Activated naive CD4-positive, alpha-beta T cell treated with anti-CD3 and anti-CD28 coated beads, Interleukin-2, amount 50 U/mL, for 24 hours (primary cell): ENCODE measurements at regions not wholly inside any gene's neighbourhood (a gene's known extent, or its start where the extent isn't known, plus 50 kb on each side); places are given as distances from the start of the nearest gene placed in this dataset.
A peak's percentile ranks its signal among the peaks of the same experiment; 100 is the strongest.
"Not testable (repeated sequence)": the region's sequence is repeated elsewhere in the genome, so short reads cannot be mapped to it uniquely, and the experiment has no call there.

Experiments used
- H3K27ac Mint-ChIP-seq: one replicate; pipeline ENCODE4 v1.8.0; 2021; ENCODE audit warnings: mild to moderate bottlenecking, mixed read lengths
- H3K27me3 Mint-ChIP-seq: one replicate; pipeline ENCODE4 v1.8.0; 2021; ENCODE audit warnings: mixed read lengths
- H3K36me3 Mint-ChIP-seq: one replicate; pipeline ENCODE4 v1.8.0; 2021; ENCODE audit warnings: mixed read lengths
- H3K4me1 Mint-ChIP-seq: one replicate; pipeline ENCODE4 v1.8.0; 2021; ENCODE audit warnings: mixed read lengths
- H3K4me3 Mint-ChIP-seq: one replicate; pipeline ENCODE4 v1.8.0; 2021; ENCODE audit warnings: mild to moderate bottlenecking, mixed read lengths
- H3K9me3 Mint-ChIP-seq: one replicate; pipeline ENCODE4 v1.8.0; 2021; ENCODE audit warnings: mixed read lengths

DNA sequence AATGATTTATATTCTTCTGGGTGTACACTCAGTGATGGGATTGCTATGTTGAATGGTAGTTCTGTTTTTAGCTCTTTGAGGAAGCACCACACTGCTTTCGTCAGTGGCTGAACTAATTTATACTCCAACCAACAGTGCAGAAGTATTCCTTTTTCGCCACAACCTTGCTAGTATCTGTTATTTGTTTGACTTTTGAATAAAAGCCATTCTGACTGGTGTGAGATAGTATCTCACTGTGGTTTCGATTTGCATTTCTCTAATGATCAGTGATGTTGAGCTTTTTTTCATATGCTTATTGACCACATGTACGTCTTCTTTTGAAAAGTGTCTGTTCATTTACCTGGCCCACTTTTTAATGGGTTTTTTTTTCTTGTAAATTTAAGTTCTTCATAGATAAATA is 583.8 kb upstream of the ARID1B start:
- Mint-ChIP-seq H3K27ac (no peak overlapping the region), H3K27me3 (no peaks in the 10 kb centered on the region), H3K4me1 (peaks cover 43% of the 10 kb centered on the region), H3K9me3 (no peaks in the 10 kb centered on the region), H3K4me3 (no peak overlapping the region), H3K36me3 (peaks cover 6% of the 10 kb centered on the region)

DNA sequence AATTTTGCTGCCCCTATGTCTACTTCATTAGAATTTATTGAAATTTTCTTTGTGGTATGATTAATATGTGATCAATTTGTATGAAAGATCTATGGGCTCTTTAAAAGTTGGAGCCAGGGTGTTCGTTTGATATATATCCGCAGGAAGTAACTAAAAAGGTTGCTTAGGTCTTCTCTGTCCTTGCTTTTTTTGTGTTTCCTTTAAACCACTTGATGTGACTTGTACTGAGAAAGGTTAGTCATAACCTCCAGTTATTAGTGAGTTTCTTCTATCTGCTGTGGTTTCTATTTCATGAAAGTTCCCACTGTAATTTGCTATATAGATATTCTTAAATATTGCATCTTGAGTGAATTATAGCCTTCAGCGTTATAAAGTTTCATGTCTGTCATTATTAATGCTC is 585.3 kb upstream of the ARID1B start:
- no peaks in the 10 kb centered on the region for H3K9me3 Mint-ChIP-seq
- H3K4me3 Mint-ChIP-seq = peak overlapping the region; percentile 16
- H3K27me3 Mint-ChIP-seq = no peaks in the 10 kb centered on the region
- H3K36me3 Mint-ChIP-seq = peaks cover 6% of the 10 kb centered on the region
- peaks cover 31% of the 10 kb centered on the region for H3K4me1 Mint-ChIP-seq
- H3K27ac Mint-ChIP-seq = peak overlapping the region; percentile 79

DNA sequence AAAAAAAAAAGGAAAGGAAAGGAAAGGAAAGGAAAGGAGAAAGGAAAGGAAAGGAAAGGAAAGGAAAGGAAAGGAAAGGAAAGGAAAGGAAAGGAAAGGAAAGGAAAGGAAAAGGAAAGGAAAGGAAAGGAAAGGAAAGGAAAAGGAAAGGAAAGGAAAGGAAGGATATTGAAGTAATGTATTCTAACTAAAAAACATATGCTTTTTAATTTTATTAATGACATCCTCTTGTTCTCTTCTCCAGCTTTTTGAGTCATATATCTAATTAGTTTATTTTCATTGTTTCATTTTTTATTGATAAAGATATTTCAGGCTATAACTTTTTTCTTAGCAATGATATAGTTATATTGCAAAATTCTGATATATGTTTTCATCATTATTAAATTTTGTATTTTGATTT is 585.8 kb upstream of the ARID1B start:
- not testable (repeated sequence) for H3K4me3 Mint-ChIP-seq, H3K9me3 Mint-ChIP-seq, H3K27me3 Mint-ChIP-seq, H3K36me3 Mint-ChIP-seq
- Mint-ChIP-seq H3K4me1 (peaks cover 27% of the 10 kb centered on the region), H3K27ac (peak overlapping the region; percentile 51)

DNA sequence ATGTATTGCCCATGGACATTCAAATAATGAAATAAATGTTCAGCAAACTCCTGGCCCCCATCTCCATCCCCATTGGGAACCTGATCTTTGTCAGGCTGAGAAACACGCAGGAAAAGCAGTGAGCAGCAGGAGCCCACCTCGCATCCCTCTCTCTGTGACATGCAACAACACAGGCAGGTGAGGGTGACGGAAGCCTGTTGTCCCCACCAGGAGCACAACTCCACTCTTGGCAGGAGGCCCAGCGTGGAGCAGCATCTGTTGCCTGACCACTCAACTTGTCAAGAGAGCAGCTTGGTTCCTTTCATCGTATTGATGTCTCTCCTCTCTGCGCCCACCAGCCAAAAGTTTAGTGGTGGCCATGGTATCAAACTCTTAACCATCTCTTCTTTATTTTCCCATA is 586.9 kb upstream of the ARID1B start:
- peaks cover 27% of the 10 kb centered on the region for H3K4me1 Mint-ChIP-seq
- no peaks in the 10 kb centered on the region for H3K9me3 Mint-ChIP-seq
- no peak overlapping the region for H3K27ac Mint-ChIP-seq
- H3K36me3 Mint-ChIP-seq = peaks cover 6% of the 10 kb centered on the region
- no peaks in the 10 kb centered on the region for H3K27me3 Mint-ChIP-seq
- no peak overlapping the region for H3K4me3 Mint-ChIP-seq

DNA sequence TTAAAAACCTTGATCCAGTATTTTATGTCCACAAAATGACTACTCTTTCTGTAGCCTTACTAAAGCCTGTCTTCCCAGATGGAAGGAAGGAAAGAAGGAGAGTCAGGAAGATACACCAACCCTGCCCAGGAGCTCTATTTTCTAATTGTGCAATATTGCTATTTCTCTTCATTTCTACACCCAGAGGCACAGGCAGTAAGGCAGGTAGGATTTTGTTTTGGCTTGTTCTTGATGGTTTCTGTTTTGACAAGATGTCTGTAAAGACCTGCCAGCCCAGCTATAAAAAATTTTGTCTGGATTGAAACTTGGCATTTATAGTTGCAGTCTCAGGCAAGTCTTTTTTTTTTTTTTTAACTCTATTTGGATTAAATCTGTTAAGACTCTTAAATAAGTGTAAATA is 587.5 kb upstream of the ARID1B start:
- H3K27ac Mint-ChIP-seq = no peak overlapping the region
- H3K36me3 Mint-ChIP-seq = peaks cover 6% of the 10 kb centered on the region
- H3K27me3 Mint-ChIP-seq = no peaks in the 10 kb centered on the region
- peaks cover 32% of the 10 kb centered on the region for H3K4me1 Mint-ChIP-seq
- H3K4me3 Mint-ChIP-seq = no peak overlapping the region
- no peaks in the 10 kb centered on the region for H3K9me3 Mint-ChIP-seq

DNA sequence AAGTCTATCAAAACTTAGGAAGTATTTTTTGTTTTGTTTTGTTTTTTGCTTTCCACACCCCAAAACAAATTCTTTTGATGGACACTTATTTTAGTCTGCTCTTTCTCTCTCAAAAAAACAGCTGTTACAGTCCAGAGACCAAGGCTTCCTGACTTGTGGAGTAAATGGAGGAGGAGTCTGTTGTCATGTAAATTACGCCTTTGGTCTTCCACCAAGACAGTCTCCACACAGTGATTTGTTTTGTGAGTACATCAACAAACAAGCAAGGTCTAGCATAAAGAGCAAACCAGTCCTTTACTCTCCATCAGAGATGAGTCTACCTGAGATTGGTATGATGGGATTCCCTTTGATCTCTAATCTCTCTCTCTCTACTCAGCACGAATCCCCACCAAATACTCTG is 588.0 kb upstream of the ARID1B start:
- Mint-ChIP-seq H3K27me3 (no peaks in the 10 kb centered on the region), H3K36me3 (peaks cover 6% of the 10 kb centered on the region), H3K9me3 (no peaks in the 10 kb centered on the region), H3K4me3 (no peak overlapping the region), H3K27ac (no peak overlapping the region), H3K4me1 (peaks cover 37% of the 10 kb centered on the region)

DNA sequence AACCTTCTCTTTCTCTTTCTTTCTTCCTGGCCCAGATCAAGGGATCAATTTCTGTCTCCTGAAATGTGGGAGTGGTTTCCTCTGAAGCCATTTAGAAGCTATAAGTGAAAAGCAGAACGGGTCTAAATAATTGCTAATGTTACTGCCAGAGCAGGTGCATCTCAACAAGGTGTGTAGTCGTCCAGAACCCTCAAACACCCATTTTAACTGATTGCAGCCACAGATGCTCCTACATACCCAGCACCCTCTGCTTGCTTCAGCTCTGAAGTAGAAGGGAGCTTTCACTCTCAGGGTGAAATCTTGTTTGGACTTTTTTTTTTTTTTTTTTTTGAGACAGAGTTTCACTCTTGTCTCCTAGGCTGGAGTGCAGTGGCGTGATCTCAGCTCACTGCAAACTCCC is 592.1 kb upstream of the ARID1B start:
- Mint-ChIP-seq H3K27ac (peak overlapping the region; percentile 33), H3K9me3 (no peaks in the 10 kb centered on the region), H3K36me3 (no peaks in the 10 kb centered on the region), H3K4me1 (peaks cover 42% of the 10 kb centered on the region), H3K27me3 (no peaks in the 10 kb centered on the region), H3K4me3 (no peak overlapping the region)

DNA sequence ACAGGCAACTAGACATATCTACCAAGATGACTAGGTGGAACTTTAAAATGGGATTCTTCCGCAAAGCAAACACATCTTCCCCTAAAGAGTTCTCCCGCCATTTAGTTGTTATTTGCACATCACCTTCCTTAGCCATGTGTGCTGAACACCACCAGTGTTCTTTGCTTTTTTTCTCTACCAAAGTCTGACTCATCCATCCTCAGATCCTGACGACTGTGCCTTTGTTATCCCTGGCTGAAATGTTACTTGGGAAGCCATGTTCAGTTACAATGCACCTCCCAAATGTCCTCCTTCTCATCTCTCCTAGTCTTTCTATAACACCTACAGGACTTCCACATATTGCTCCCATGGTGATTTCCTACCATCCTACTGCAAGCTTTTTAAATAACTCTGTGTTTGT is 593.5 kb upstream of the ARID1B start:
- no peak overlapping the region for H3K4me3 Mint-ChIP-seq
- no peaks in the 10 kb centered on the region for H3K36me3 Mint-ChIP-seq
- H3K27me3 Mint-ChIP-seq = no peaks in the 10 kb centered on the region
- no peak overlapping the region for H3K27ac Mint-ChIP-seq
- H3K4me1 Mint-ChIP-seq = peaks cover 34% of the 10 kb centered on the region
- no peaks in the 10 kb centered on the region for H3K9me3 Mint-ChIP-seq

DNA sequence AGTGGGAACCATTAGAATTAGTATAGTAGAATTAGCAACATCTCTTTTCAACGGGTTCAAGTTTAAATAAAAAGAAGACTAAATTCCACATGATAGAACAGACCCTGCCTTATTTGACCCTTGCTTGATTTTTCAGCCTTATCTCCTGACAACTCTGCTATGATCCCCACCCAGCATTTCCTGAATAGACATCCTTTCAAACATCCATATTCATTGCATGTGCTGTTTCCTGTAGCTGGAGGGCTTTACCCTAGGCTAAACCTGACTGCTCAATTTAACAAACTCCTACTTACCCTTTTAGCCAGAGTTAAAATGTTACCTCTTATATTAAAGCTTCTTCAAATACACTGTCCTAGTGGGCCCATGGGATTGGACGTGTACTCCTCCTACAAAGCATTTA is 594.8 kb upstream of the ARID1B start:
- no peak overlapping the region for H3K27ac Mint-ChIP-seq
- H3K4me1 Mint-ChIP-seq = peaks cover 30% of the 10 kb centered on the region
- no peak overlapping the region for H3K4me3 Mint-ChIP-seq
- H3K27me3 Mint-ChIP-seq = no peaks in the 10 kb centered on the region
- H3K36me3 Mint-ChIP-seq = no peaks in the 10 kb centered on the region
- no peaks in the 10 kb centered on the region for H3K9me3 Mint-ChIP-seq

DNA sequence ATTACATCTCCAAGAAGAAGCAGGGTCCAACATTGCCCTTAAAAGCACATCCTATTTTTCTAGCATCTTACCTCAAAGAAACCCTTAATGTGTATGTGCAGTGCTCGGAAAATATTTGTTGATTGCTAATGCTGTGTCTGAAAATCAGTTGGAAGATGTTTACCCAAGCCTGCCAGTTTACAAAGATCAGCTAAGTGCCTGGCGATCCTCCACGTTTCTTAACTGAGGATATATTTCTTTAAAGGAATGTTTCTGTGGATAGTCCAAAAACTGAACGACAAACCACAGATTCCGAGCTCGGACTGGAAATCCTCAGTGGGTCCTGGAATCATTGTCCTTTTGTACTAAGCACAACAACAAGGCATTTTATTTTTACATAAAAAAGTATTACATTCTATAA is 595.7 kb upstream of the ARID1B start:
- Mint-ChIP-seq H3K4me3 (no peak overlapping the region), H3K36me3 (no peaks in the 10 kb centered on the region), H3K27me3 (no peaks in the 10 kb centered on the region), H3K4me1 (peaks cover 30% of the 10 kb centered on the region), H3K9me3 (no peaks in the 10 kb centered on the region), H3K27ac (no peak overlapping the region)

DNA sequence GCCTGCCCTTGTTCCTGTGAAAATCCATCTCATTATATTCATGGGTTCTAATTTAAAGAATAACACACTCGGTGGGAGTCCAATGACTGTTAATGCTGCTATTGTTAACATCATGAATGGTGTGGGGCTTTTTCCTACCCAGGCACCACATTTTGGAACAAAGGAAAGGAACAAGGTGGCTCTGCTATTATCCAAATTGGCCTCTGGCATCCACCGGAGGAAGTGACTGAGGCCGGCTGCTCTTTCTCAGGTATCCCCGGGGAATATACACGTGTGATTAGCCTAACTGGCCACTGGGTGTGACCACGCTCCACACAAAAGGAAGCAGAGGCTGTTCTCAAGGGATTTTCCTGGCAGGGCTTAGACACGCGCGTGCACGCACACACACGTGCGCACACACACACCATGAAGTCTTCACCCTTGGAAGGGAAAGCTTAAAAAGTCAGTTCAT is 601.2 kb upstream of the ARID1B start:
- no peak overlapping the region for H3K27ac Mint-ChIP-seq
- no peaks in the 10 kb centered on the region for H3K9me3 Mint-ChIP-seq
- no peak overlapping the region for H3K4me3 Mint-ChIP-seq
- no peaks in the 10 kb centered on the region for H3K36me3 Mint-ChIP-seq
- H3K27me3 Mint-ChIP-seq = no peaks in the 10 kb centered on the region
- H3K4me1 Mint-ChIP-seq = peaks cover 12% of the 10 kb centered on the region

DNA sequence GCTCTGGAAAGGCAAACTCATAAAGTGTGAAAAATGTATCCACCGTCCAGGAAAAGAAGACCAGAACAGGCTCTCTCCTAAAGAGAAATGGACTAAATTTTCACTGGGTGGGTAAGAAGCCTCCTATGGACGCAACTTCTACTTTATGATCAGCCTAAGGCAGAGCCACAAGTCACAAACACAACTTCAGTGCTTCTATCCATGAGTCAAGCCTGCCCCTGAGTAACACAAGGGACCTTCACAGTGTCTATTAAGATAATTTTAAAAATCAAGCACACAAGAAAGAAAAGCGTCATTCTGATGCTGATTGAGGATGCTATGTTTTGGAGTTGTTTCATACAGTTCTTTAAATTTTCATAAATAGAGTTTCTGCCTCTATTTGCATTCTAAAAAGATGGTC is 601.7 kb upstream of the ARID1B start:
- Mint-ChIP-seq H3K4me3 (no peak overlapping the region), H3K9me3 (no peaks in the 10 kb centered on the region), H3K27me3 (no peaks in the 10 kb centered on the region), H3K4me1 (peaks cover 12% of the 10 kb centered on the region), H3K27ac (no peak overlapping the region), H3K36me3 (no peaks in the 10 kb centered on the region)

DNA sequence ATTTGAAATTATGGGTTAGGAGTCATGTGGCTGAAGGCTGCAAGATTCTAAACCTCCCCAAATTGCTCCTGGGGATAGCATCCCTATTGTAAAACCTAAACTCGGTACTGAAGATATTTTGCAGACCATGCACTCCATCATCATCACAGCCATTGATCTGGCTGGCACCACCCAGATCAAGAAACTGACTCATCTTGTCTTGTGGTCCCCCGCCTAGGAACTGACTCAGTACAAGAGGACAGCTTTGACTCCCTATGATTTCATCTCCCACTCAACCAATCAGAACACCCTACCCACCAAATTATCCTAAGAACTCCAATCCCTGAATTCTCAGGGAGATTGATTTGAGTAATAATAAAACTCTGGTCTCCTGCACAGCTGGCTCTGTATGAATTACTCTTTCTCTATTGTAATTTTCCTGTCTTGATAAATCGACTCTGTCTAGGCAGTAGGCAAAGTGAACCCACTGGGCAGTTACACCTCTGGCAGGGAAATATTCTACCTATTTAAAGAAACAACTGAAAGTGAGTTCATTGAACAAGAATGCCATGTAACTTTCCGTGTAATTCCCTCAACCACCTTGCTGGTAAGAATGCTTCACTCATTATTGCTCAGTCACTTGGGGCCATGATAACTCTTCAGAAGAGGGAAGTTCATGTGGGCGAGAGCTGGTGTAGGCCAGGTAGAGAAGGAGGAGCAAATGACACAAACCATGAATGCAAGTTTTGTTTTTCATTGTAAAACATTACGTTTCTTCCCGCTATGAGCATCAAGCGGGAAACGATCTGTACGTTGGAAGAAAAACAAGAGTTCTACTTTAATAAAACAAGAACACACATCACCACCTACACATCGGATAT is 602.9 kb upstream of the ARID1B start:
- Mint-ChIP-seq H3K36me3 (no peaks in the 10 kb centered on the region), H3K4me3 (no peak overlapping the region), H3K9me3 (no peaks in the 10 kb centered on the region), H3K4me1 (peaks cover 12% of the 10 kb centered on the region), H3K27me3 (no peaks in the 10 kb centered on the region), H3K27ac (peak overlapping the region; percentile 18)

DNA sequence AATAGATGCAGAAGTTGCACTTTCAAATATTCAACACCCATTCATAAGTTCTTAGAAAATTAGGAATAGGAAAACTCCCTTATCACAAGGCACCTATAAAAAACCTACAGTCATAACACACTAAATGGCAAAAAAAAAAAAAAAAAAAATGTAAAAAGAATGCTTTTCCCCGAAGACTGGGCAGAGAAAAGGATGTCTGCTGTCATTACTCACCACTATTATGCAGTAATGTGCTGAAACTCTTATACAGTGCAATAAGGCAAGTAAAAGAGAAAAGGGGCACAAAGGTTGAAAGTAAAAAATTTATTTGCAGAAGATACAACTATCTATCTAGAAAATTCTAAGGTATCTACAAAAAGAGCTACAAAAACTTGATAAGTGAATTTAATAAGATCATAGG is 607.8 kb upstream of the ARID1B start:
- H3K4me3 Mint-ChIP-seq = no peak overlapping the region

DNA sequence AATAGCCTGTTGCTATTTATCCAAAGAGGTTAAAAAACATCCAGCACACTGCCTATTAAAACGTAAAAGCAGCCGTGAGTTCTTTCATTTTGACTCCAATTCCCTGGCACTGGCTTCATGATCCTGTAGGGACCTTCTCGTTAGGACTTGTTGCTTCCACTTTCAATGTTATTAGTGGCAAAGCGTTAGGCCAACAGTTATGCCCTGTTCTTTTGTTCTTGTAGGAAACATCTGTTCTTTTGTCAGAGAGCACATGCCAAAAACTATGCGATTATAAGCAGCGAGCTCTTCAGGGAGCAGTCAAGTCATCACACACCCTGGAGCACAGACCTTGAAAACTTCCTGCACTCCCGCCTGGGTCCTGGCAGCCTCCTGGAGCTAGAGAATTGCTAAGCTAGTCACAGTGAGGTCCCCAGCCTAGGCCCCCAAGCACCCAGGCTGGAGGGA is 609.5 kb upstream of the ARID1B start:
- peak overlapping the region; percentile 48 for H3K27ac Mint-ChIP-seq
- H3K27me3 Mint-ChIP-seq = no peaks in the 10 kb centered on the region
- no peaks in the 10 kb centered on the region for H3K9me3 Mint-ChIP-seq
- H3K4me1 Mint-ChIP-seq = peaks cover 53% of the 10 kb centered on the region
- H3K36me3 Mint-ChIP-seq = peaks cover 4% of the 10 kb centered on the region
- H3K4me3 Mint-ChIP-seq = peak overlapping the region; percentile 77

More for the DNA sequence above, 607.8 kb upstream of the ARID1B start:
- no peaks in the 10 kb centered on the region for H3K27me3 Mint-ChIP-seq
- H3K27ac Mint-ChIP-seq = peak overlapping the region; percentile 3
- H3K36me3 Mint-ChIP-seq = peaks cover 4% of the 10 kb centered on the region
- peaks cover 50% of the 10 kb centered on the region for H3K4me1 Mint-ChIP-seq
- no peaks in the 10 kb centered on the region for H3K9me3 Mint-ChIP-seq

DNA sequence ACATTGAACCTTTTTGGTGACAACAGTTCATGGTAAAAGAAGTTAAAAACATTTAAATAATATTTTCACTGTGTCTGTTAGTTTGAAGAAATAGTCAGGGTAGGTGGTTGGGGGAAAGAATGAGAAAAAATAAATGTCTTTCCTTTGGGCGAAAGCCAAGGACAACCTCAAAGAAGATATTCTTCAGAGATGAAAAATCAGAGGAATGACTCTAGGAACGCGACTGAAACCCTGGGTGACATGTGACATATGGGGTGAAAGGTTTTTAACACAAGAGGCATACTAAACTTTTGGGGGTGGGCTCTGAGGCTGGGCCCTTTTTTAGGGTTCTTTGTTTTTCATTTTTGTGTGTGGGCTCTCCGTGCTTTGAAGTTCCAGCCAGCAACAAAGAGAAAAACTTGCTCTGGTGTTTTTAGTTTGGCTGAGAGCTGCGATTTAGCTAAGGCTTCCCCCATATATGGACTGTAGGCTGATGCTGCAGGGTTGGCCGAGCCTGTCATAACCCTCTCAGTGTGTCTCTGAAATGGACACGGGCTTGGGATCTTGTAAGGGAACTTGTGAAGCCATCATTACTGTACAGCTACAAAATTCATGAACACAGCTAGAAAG is 610.1 kb upstream of the ARID1B start:
- H3K4me3 Mint-ChIP-seq = peak overlapping the region; percentile 77
- H3K4me1 Mint-ChIP-seq = peaks cover 53% of the 10 kb centered on the region
- peak overlapping the region; percentile 48 for H3K27ac Mint-ChIP-seq
- H3K36me3 Mint-ChIP-seq = peaks cover 4% of the 10 kb centered on the region
- no peaks in the 10 kb centered on the region for H3K9me3 Mint-ChIP-seq
- no peaks in the 10 kb centered on the region for H3K27me3 Mint-ChIP-seq
